ENCODE measurements at regions not wholly inside any gene's neighbourhood (a gene's known extent, or its start where the extent isn't known, plus 50 kb on each side); places are given as distances from the start of the nearest gene placed in this dataset.

DNA sequence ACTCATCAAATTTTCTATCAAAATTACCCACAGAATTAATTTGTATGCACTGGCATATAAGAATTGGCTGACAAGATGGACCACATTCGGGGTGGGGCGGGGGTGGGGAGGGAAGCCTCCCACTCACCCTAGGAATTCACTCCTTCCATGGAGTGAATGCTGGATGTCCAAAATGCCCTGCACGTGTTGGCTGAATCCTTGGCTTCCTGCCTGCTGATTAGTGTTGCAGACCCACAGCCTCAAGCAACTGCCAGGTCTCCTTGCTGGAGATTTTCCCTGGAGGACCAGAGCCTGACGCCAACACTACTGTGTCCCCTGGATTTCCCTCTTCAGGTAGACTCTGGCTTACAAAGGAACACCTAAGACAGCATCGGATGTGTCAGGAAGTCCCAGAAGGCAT, 575.7 kb upstream of the CDH11 start:
- TF ChIP-seq, protein P1, sequence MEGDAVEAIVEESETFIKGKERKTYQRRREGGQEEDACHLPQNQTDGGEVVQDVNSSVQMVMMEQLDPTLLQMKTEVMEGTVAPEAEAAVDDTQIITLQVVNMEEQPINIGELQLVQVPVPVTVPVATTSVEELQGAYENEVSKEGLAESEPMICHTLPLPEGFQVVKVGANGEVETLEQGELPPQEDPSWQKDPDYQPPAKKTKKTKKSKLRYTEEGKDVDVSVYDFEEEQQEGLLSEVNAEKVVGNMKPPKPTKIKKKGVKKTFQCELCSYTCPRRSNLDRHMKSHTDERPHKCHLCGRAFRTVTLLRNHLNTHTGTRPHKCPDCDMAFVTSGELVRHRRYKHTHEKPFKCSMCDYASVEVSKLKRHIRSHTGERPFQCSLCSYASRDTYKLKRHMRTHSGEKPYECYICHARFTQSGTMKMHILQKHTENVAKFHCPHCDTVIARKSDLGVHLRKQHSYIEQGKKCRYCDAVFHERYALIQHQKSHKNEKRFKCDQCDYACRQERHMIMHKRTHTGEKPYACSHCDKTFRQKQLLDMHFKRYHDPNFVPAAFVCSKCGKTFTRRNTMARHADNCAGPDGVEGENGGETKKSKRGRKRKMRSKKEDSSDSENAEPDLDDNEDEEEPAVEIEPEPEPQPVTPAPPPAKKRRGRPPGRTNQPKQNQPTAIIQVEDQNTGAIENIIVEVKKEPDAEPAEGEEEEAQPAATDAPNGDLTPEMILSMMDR (IDR thresholded peaks at IDR 0.05): no peak
- TF ChIP-seq POLR2AphosphoS5 (IDR thresholded peaks at IDR 0.05) (no peak), POLR2A (IDR thresholded peaks at IDR 0.05) (no peak)

Data from breast epithelium (tissue), 3 donors.